Loucy (cell line): ENCODE measurements at regions not wholly inside any gene's neighbourhood (a gene's known extent, or its start where the extent isn't known, plus 50 kb on each side); places are given as distances from the start of the nearest gene placed in this dataset.

ENCODE experiments used
- H2AFZ ChIP-seq: fragments of 200-600 bp; sonication (generic); 2 replicates; pipeline ENCODE4 v1.6.0; 2016; ENCODE audit warnings: antibody characterized with exemption, mild to moderate bottlenecking, low read length, moderate library complexity
- H3F3A ChIP-seq: fragments of 200-600 bp; 2 replicates; pipeline ENCODE4 v1.6.0; 2016; ENCODE audit warnings: antibody characterized with exemption, low read depth, mild to moderate bottlenecking
- H3K27me3 ChIP-seq: fragments of 200-600 bp; sonication (generic); 2 replicates; pipeline ENCODE4 v1.6.1; 2014; ENCODE audit warnings: low read length, mild to moderate bottlenecking; ENCODE audit not compliant: insufficient read depth, poor library complexity, severe bottlenecking
- H3K36me3 ChIP-seq: fragments of 200-600 bp; sonication (generic); 2 replicates; pipeline ENCODE4 v1.6.1; 2016; ENCODE audit warnings: low read length; ENCODE audit not compliant: insufficient read depth
- H3K4me1 ChIP-seq: fragments of 200-600 bp; sonication (generic); 2 replicates; pipeline ENCODE4 v1.5.1; 2014; ENCODE audit warnings: low read length, mild to moderate bottlenecking; ENCODE audit not compliant: insufficient read depth, poor library complexity, severe bottlenecking
- H3K4me2 ChIP-seq: fragments of 200-600 bp; sonication (generic); 2 replicates; pipeline ENCODE4 v1.6.0; 2014; ENCODE audit warnings: antibody characterized with exemption, low read length, low read depth, mild to moderate bottlenecking; ENCODE audit not compliant: poor library complexity, severe bottlenecking
- H3K4me3 ChIP-seq: fragments of 200-600 bp; sonication (generic); 2 replicates; pipeline ENCODE4 v1.5.1; 2014; ENCODE audit warnings: low read length, mild to moderate bottlenecking, mixed read lengths; ENCODE audit not compliant: poor library complexity, severe bottlenecking
- H3K79me2 ChIP-seq: fragments of 200-600 bp; sonication (generic); 2 replicates; pipeline ENCODE4 v1.6.1; 2014; ENCODE audit warnings: low read length; ENCODE audit not compliant: insufficient read depth
- H3K9ac ChIP-seq: fragments of 200-600 bp; sonication (generic); 2 replicates; pipeline ENCODE4 v1.6.0; 2014; ENCODE audit warnings: mild to moderate bottlenecking, low read depth, low read length, moderate library complexity; ENCODE audit not compliant: poor library complexity, severe bottlenecking
- H3K9me2 ChIP-seq: fragments of 200-600 bp; sonication (generic); replicated peaks from 2 replicates; pipeline ENCODE4 v1.6.1; 2016; ENCODE audit warnings: low read depth, low read length, mixed read lengths
- H3K9me3 ChIP-seq: fragments of 200-600 bp; sonication (generic); 2 replicates; pipeline ENCODE4 v1.6.1; 2014; ENCODE audit warnings: mild to moderate bottlenecking, antibody characterized with exemption, low read length, low read depth; ENCODE audit not compliant: insufficient read depth
- H4K20me1 ChIP-seq: fragments of 200-600 bp; sonication (generic); 2 replicates; pipeline ENCODE4 v1.6.0; 2014; ENCODE audit warnings: antibody characterized with exemption, low read length, mild to moderate bottlenecking; ENCODE audit not compliant: insufficient read depth, poor library complexity, severe bottlenecking
- EZH2phosphoT487 ChIP-seq: fragments of 200-600 bp; IDR thresholded peaks from 2 replicates; pipeline ENCODE4 v1.6.1; 2018; ENCODE audit warnings: antibody characterized with exemption, mild to moderate bottlenecking, moderate library complexity, borderline replicate concordance
- TF ChIP-seq, protein P1 (sequence below): fragments of 200-600 bp; sonication (generic); conservative IDR thresholded peaks from 2 replicates; pipeline ENCODE4 v1.5.1; 2014; ENCODE audit warnings: mild to moderate bottlenecking, antibody characterized with exemption, low read length

- H3K9me3 ChIP-seq, result no peaks in the 10 kb centered on the region
- no peaks in the 10 kb centered on the region for H3F3A ChIP-seq
- H3K4me1 ChIP-seq, result no peaks in the 10 kb centered on the region
- H3K9ac ChIP-seq, result no peak overlapping the region
- H3K4me2 ChIP-seq, result no peak overlapping the region
- H3K27me3 ChIP-seq, result no peaks in the 10 kb centered on the region
- H3K4me3 ChIP-seq, result no peak overlapping the region
- no peaks in the 10 kb centered on the region for H3K9me2 ChIP-seq
- H3K79me2 ChIP-seq, result no peaks in the 10 kb centered on the region
- no peaks in the 10 kb centered on the region for H4K20me1 ChIP-seq
- no peak overlapping the region for H2AFZ ChIP-seq
- H3K36me3 ChIP-seq, result no peaks in the 10 kb centered on the region
- TF ChIP-seq EZH2phosphoT487, result no peak
- TF ChIP-seq, protein P1, sequence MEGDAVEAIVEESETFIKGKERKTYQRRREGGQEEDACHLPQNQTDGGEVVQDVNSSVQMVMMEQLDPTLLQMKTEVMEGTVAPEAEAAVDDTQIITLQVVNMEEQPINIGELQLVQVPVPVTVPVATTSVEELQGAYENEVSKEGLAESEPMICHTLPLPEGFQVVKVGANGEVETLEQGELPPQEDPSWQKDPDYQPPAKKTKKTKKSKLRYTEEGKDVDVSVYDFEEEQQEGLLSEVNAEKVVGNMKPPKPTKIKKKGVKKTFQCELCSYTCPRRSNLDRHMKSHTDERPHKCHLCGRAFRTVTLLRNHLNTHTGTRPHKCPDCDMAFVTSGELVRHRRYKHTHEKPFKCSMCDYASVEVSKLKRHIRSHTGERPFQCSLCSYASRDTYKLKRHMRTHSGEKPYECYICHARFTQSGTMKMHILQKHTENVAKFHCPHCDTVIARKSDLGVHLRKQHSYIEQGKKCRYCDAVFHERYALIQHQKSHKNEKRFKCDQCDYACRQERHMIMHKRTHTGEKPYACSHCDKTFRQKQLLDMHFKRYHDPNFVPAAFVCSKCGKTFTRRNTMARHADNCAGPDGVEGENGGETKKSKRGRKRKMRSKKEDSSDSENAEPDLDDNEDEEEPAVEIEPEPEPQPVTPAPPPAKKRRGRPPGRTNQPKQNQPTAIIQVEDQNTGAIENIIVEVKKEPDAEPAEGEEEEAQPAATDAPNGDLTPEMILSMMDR, result no peak
Measured at GRCh38 chr3:168288511-168289401, 193.0 kb upstream of the GOLIM4 start.

GRCh38 chr3:168285506-168285905 is 189.8 kb upstream of the GOLIM4 start:
- Histone ChIP-seq H3K9me2 (no peaks in the 10 kb centered on the region), H3K36me3 (no peaks in the 10 kb centered on the region), H3K4me1 (no peaks in the 10 kb centered on the region), H4K20me1 (no peaks in the 10 kb centered on the region), H3K9me3 (no peaks in the 10 kb centered on the region), H3K4me3 (no peak overlapping the region), H3K79me2 (no peaks in the 10 kb centered on the region), H3K4me2 (no peak overlapping the region), H2AFZ (no peak overlapping the region), H3F3A (no peaks in the 10 kb centered on the region), H3K9ac (no peak overlapping the region), H3K27me3 (no peaks in the 10 kb centered on the region)
- TF ChIP-seq, protein P1, result no peak
- TF ChIP-seq EZH2phosphoT487, result no peak

DNA sequence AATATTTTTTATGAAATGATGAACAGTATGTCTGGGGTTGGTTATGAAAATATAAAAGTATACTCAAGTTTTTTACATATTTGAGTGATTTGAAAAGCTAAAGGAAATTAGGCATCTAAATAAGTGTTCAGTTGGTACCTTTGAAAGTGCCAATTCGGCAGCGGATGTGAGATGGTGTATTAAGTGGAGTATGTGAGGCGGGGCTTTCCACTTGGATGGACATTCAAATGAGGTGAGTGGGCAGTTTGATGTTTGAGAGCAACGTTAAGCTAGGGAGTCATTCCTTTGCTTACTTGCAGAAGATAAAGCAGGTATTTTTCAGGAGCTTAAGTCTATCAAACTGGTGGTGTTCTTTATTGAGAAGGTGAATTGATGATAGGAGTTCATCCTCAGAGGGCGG is 189.0 kb upstream of the GOLIM4 start:
- Histone ChIP-seq H3K9me3 (no peaks in the 10 kb centered on the region), H3K79me2 (no peaks in the 10 kb centered on the region), H3K4me3 (no peak overlapping the region), H3K4me2 (no peak overlapping the region), H4K20me1 (no peaks in the 10 kb centered on the region), H3K36me3 (no peaks in the 10 kb centered on the region), H3K9me2 (no peaks in the 10 kb centered on the region), H2AFZ (no peak overlapping the region), H3F3A (no peaks in the 10 kb centered on the region), H3K4me1 (no peaks in the 10 kb centered on the region), H3K9ac (no peak overlapping the region), H3K27me3 (no peaks in the 10 kb centered on the region)
- no peak for TF ChIP-seq EZH2phosphoT487
- TF ChIP-seq, protein P1, result no peak
